ENCODE measurements at regions not wholly inside any gene's neighbourhood (a gene's known extent, or its start where the extent isn't known, plus 50 kb on each side); places are given as distances from the start of the nearest gene placed in this dataset.

GRCh38 chr1:175857756-175858155, 114.4 kb upstream of the TNR start:
- TF ChIP-seq, protein P1, sequence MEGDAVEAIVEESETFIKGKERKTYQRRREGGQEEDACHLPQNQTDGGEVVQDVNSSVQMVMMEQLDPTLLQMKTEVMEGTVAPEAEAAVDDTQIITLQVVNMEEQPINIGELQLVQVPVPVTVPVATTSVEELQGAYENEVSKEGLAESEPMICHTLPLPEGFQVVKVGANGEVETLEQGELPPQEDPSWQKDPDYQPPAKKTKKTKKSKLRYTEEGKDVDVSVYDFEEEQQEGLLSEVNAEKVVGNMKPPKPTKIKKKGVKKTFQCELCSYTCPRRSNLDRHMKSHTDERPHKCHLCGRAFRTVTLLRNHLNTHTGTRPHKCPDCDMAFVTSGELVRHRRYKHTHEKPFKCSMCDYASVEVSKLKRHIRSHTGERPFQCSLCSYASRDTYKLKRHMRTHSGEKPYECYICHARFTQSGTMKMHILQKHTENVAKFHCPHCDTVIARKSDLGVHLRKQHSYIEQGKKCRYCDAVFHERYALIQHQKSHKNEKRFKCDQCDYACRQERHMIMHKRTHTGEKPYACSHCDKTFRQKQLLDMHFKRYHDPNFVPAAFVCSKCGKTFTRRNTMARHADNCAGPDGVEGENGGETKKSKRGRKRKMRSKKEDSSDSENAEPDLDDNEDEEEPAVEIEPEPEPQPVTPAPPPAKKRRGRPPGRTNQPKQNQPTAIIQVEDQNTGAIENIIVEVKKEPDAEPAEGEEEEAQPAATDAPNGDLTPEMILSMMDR (IDR thresholded peaks at IDR 0.05), result no peak
- TF ChIP-seq POLR2AphosphoS5 (IDR thresholded peaks at IDR 0.05) (no peak), POLR2A (IDR thresholded peaks at IDR 0.05) (no peak), EP300 (IDR thresholded peaks at IDR 0.05) (no peak)
- H3K9me3 ChIP-seq, result no peaks in the 10 kb centered on the region
- no peak overlapping the region for H3K27ac ChIP-seq
- no peaks in the 10 kb centered on the region for H3K4me1 ChIP-seq
- ATAC-seq (ENCODE audit: low FRiP score in 2 of 2) (no peak), DNase-seq (no peak)
- WGBS, 2 donors, result 51 to 67% methylated on average over 6 of the region's 6 CpGs
- no peaks in the 10 kb centered on the region for H3K27me3 ChIP-seq
- no peak overlapping the region for H3K4me3 ChIP-seq
- no peaks in the 10 kb centered on the region for H3K36me3 ChIP-seq

GRCh38 chr1:175853681-175854080, 110.3 kb upstream of the TNR start:
- H3K9me3 ChIP-seq, result no peaks in the 10 kb centered on the region
- H3K27ac ChIP-seq, result no peak overlapping the region
- DNase-seq (no peak), ATAC-seq (ENCODE audit: low FRiP score in 2 of 2) (no peak)
- 90 to 94% methylated on average over 4 of the region's 4 CpGs for WGBS, 2 donors
- TF ChIP-seq POLR2A (IDR thresholded peaks at IDR 0.05) (no peak), POLR2AphosphoS5 (IDR thresholded peaks at IDR 0.05) (no peak), EP300 (IDR thresholded peaks at IDR 0.05) (no peak)
- TF ChIP-seq, protein P1 (IDR thresholded peaks at IDR 0.05), result no peak
- H3K36me3 ChIP-seq, result no peaks in the 10 kb centered on the region
- no peaks in the 10 kb centered on the region for H3K4me1 ChIP-seq
- no peak overlapping the region for H3K4me3 ChIP-seq
- H3K27me3 ChIP-seq, result no peaks in the 10 kb centered on the region

GRCh38 chr1:175851749-175852148, 108.4 kb upstream of the TNR start:
- Histone ChIP-seq H3K27ac (no peak overlapping the region), H3K9me3 (no peaks in the 10 kb centered on the region), H3K4me1 (no peaks in the 10 kb centered on the region), H3K27me3 (no peaks in the 10 kb centered on the region), H3K36me3 (no peaks in the 10 kb centered on the region), H3K4me3 (no peak overlapping the region)
- ATAC-seq (ENCODE audit: low FRiP score in 2 of 2) (no peak), DNase-seq (no peak)
- 65 to 94% methylated on average over 2 of the region's 2 CpGs for WGBS, 2 donors
- TF ChIP-seq, protein P1 (IDR thresholded peaks at IDR 0.05), result no peak
- no peak for TF ChIP-seq POLR2A (IDR thresholded peaks at IDR 0.05)

GRCh38 chr1:175848329-175848728, 104.9 kb upstream of the TNR start:
- no peaks in the 10 kb centered on the region for H3K9me3 ChIP-seq
- no peaks in the 10 kb centered on the region for H3K4me1 ChIP-seq
- DNase-seq, result no peak
- no peak for ATAC-seq (ENCODE audit: low FRiP score in 2 of 2)
- no peak overlapping the region for H3K27ac ChIP-seq
- H3K4me3 ChIP-seq, result no peak overlapping the region
- TF ChIP-seq POLR2A (IDR thresholded peaks at IDR 0.05), result no peak
- H3K27me3 ChIP-seq, result no peaks in the 10 kb centered on the region
- no peaks in the 10 kb centered on the region for H3K36me3 ChIP-seq
- 47 to 72% methylated on average over 5 of the region's 5 CpGs for WGBS, 2 donors

DNA sequence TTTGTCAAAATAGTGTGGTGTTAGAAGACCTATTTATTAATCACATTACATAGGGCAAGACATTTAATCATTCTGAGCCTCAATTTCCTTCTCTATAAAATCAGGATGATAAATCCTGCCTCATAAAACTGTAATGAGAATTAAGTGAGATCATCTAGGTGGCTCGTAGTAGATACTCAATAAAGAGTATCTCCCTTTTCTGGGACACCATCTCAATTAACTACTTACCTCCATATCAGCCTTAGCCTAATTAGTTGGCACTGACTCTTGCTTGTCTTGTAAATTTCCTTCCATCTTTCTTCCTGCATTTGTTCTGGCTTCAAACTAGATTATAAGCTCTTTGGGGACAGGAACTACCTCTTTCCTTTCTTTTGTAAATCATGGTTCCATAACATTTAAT, 102.6 kb upstream of the TNR start:
- Histone ChIP-seq H3K27me3 (no peaks in the 10 kb centered on the region), H3K9me3 (no peaks in the 10 kb centered on the region), H3K4me1 (peaks cover 0 to under 1% (median 0%) of the 10 kb centered on the region in 4 donors), H3K27ac (no peak overlapping the region), H3K36me3 (no peaks in the 10 kb centered on the region), H3K4me3 (no peak overlapping the region)
- ATAC-seq (ENCODE audit: low FRiP score in 2 of 2), result no peak
- no peak for TF ChIP-seq EP300 (IDR thresholded peaks at IDR 0.05)
- TF ChIP-seq POLR2A (IDR thresholded peaks at IDR 0.05), result no peak
- no peak for TF ChIP-seq POLR2AphosphoS5 (IDR thresholded peaks at IDR 0.05)
- TF ChIP-seq, protein P1 (IDR thresholded peaks at IDR 0.05), result no peak
- 75 to 86% methylated on average over 1 of the region's 1 CpG for WGBS, 2 donors
- DNase-seq, result no peak
